LNCaP clone FGC (cell line): ENCODE measurements at regions not wholly inside any gene's neighbourhood (a gene's known extent, or its start where the extent isn't known, plus 50 kb on each side); places are given as distances from the start of the nearest gene placed in this dataset.

ENCODE experiments used
- DNase-seq: peaks from one replicate; pipeline ENCODE4 v3.0.0-alpha.2; 2011; ENCODE audit warnings: low read depth
- H3K4me3 ChIP-seq: 2 replicates; pipeline ENCODE4 v1.5.1; 2011; ENCODE audit warnings: mild to moderate bottlenecking, low read depth, low read length, control low read depth
- CTCF ChIP-seq: IDR thresholded peaks from 2 replicates; pipeline ENCODE4 v1.5.1; 2012; ENCODE audit warnings: mild to moderate bottlenecking; ENCODE audit not compliant: control insufficient read depth, insufficient read depth; ENCODE audit errors: extremely low read depth

- H3K4me3 ChIP-seq, result no peak overlapping the region
- DNase-seq, result no peak
- TF ChIP-seq CTCF, result no peak
Observed at GRCh38 chr1:178030467-178030866, 60.6 kb upstream of the SEC16B start.

GRCh38 chr1:178031856-178032320 is 62.0 kb upstream of the RASAL2 start:
- peak; percentile 92 for TF ChIP-seq CTCF
- DNase-seq, result peak; percentile 85
- no peak overlapping the region for H3K4me3 ChIP-seq

- DNase-seq, result no peak
- no peak for TF ChIP-seq CTCF
- H3K4me3 ChIP-seq, result no peak overlapping the region
Observed at GRCh38 chr1:178033019-178033418, 60.9 kb upstream of the RASAL2 start.

GRCh38 chr1:178034676-178035075 is 59.2 kb upstream of the RASAL2 start:
- TF ChIP-seq CTCF, result no peak
- no peak for DNase-seq
- H3K4me3 ChIP-seq, result no peak overlapping the region

GRCh38 chr1:178036090-178036489 is 57.8 kb upstream of the RASAL2 start:
- no peak for TF ChIP-seq CTCF
- no peak overlapping the region for H3K4me3 ChIP-seq
- no peak for DNase-seq

GRCh38 chr1:178037510-178038253 is 56.2 kb upstream of the RASAL2 start:
- no peak for TF ChIP-seq CTCF
- H3K4me3 ChIP-seq, result no peak overlapping the region
- no peak for DNase-seq

- no peak for TF ChIP-seq CTCF
- DNase-seq, result no peak
- no peak overlapping the region for H3K4me3 ChIP-seq
Observed at GRCh38 chr1:178038372-178038771, 55.5 kb upstream of the RASAL2 start.
